Lower lobe of right lung (tissue), 2 donors: ENCODE measurements at regions not wholly inside any gene's neighbourhood (a gene's known extent, or its start where the extent isn't known, plus 50 kb on each side); places are given as distances from the start of the nearest gene placed in this dataset.

Source experiments
- ATAC-seq, 2 donors: fragments of 200-7000 bp; cut with Tn5 transposase; one replicate each; pipeline ENCODE4 v1.9.1; 2020 to 2022; ENCODE audit warnings: mild to moderate bottlenecking in 2 of 2, moderate library complexity in 2 of 2
- DNase-seq: peaks from one replicate; pipeline ENCODE4 v3.0.0-alpha.2; 2020
- H3K27ac ChIP-seq: fragments of 200-600 bp; one replicate; pipeline ENCODE4 v1.8.0; 2022
- H3K27me3 ChIP-seq: fragments of 200-600 bp; one replicate; pipeline ENCODE4 v1.8.0; 2022; ENCODE audit warnings: low read depth
- H3K36me3 ChIP-seq: fragments of 200-600 bp; one replicate; pipeline ENCODE4 v1.8.0; 2022; ENCODE audit warnings: mild to moderate bottlenecking
- H3K4me1 ChIP-seq: fragments of 200-600 bp; one replicate; pipeline ENCODE4 v1.8.0; 2022
- H3K4me3 ChIP-seq: fragments of 200-600 bp; one replicate; pipeline ENCODE4 v1.8.0; 2022; ENCODE audit warnings: mild to moderate bottlenecking
- H3K9me3 ChIP-seq: fragments of 200-600 bp; one replicate; pipeline ENCODE4 v1.8.0; 2022
- intact Hi-C: fragments of 100-400 bp; cut with DNase I; formaldehyde crosslinking; loops from one replicate; pipeline ENCODE4 v1.11.0; 2022
- TF ChIP-seq, protein P1 (sequence below): fragments of 200-600 bp; IDR thresholded peaks from one replicate; pipeline ENCODE4 v1.8.0; 2022; ENCODE audit warnings: antibody characterized with exemption, mild to moderate bottlenecking
- donor health status: DM: no; HTN: yes; CAD: no; lungs with severe emphysema.

DNA sequence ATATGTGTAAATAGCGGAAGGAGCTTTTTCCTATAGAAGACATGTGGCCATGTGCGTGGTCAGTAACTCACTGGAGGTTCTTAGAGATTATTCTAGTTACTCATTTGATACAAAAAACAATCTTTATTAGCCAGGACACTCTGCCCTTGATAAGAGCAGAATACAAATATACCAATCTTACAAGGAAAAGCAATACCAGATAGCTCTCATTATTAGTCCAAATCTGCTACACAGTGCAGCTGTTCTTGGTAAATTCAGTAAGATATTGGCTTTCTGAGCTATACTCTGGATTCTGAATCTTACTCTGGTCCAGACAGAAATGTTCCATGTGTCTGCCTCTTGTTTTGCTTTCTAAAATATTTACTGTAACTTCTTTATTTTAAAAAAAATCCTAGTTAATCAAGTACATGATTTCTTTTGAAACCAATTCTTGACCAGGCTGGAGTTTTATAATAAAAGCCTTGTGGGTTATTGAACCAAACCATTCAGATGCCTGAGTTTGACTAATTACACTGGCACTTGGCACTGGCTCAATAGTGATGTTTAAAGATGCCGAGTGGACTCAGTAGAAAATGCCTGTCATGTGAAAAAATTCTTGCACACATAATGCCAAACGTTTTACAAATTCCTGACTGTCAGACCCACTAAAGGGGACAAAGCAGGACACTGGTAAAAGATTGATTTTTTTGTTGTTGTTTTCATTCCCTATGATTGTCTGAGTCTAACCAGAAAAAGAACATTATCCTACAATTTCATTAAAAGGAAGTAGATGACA, 242.8 kb upstream of the TCF21 start:
- no peak overlapping the region for H3K4me3 ChIP-seq
- TF ChIP-seq, protein P1, sequence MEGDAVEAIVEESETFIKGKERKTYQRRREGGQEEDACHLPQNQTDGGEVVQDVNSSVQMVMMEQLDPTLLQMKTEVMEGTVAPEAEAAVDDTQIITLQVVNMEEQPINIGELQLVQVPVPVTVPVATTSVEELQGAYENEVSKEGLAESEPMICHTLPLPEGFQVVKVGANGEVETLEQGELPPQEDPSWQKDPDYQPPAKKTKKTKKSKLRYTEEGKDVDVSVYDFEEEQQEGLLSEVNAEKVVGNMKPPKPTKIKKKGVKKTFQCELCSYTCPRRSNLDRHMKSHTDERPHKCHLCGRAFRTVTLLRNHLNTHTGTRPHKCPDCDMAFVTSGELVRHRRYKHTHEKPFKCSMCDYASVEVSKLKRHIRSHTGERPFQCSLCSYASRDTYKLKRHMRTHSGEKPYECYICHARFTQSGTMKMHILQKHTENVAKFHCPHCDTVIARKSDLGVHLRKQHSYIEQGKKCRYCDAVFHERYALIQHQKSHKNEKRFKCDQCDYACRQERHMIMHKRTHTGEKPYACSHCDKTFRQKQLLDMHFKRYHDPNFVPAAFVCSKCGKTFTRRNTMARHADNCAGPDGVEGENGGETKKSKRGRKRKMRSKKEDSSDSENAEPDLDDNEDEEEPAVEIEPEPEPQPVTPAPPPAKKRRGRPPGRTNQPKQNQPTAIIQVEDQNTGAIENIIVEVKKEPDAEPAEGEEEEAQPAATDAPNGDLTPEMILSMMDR, result no peak
- no peaks in the 10 kb centered on the region for H3K27me3 ChIP-seq
- H3K9me3 ChIP-seq, result no peaks in the 10 kb centered on the region
- ATAC-seq, result no peak
- no peak overlapping the region for H3K27ac ChIP-seq
- DNase-seq, result no peak
- intact Hi-C loops, result no loop called here
- no peaks in the 10 kb centered on the region for H3K4me1 ChIP-seq
- H3K36me3 ChIP-seq, result no peaks in the 10 kb centered on the region

DNA sequence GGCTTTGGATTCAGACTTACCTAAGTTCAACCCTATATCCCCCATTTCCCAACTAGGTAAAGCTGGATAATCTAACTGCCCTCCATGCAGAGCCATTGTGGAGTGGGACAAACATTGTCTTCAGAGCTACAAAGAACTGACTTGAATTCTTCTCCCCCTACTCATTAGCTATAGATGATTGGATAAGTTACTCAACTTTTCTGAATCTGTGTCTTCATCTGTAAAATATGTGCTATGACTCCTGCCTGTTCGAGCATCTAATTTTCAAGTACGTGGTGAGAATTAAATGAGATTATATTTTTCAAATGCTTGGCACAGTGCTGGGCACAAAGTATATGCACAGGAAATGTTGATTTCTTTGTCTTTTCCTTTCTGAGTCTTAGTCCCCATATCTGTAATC, 240.3 kb upstream of the TCF21 start:
- no peaks in the 10 kb centered on the region for H3K9me3 ChIP-seq
- intact Hi-C loops, result no loop called here
- TF ChIP-seq, protein P1, result no peak
- no peak overlapping the region for H3K27ac ChIP-seq
- no peaks in the 10 kb centered on the region for H3K27me3 ChIP-seq
- H3K36me3 ChIP-seq, result no peaks in the 10 kb centered on the region
- ATAC-seq, result no peak
- no peak overlapping the region for H3K4me3 ChIP-seq
- no peaks in the 10 kb centered on the region for H3K4me1 ChIP-seq
- no peak for DNase-seq

DNA sequence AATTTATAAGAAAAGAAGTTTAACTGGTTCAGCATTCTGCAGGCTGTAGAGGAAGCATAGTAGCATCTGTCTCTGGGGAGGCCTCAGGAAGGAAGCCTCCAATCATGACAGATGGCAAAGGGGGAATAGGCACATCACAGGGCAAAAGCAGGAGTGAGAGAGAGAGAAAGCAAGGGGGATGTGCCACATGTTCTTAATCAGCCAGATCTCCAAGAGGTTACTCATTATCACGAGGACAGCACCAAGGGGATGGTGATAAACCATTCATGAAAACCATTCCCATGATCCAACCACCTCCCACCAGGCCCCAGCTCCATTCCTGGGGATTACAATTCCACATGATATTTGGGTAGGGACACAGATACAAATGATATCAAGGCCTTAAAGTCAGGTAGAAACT, 217.5 kb upstream of the TCF21 start:
- intact Hi-C loops, result no loop called here

DNA sequence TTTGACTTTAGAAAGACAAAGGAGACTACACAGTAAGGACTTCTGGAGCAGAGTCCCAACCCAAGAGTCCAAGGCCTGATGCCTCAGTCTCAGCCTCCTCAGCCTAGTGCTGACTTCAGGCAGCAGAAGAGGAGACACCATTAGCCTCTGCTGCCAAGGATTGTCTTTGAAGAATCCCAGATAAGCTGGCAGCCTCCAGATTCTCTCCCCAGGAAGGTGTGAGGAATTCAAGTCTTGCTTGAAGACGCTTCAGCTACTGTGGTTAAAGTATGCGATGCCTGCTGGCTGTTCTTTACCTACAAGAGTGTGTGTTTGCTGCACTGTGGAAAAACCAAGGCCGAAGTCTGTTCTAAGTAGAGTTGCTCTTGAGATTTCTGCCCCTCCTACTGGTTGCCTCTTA, 215.9 kb upstream of the TCF21 start:
- intact Hi-C loops, result no loop called here
- no peak overlapping the region for H3K27ac ChIP-seq
- H3K9me3 ChIP-seq, result no peaks in the 10 kb centered on the region
- no peaks in the 10 kb centered on the region for H3K27me3 ChIP-seq
- ATAC-seq (no peak), DNase-seq (no peak)
- H3K4me3 ChIP-seq, result no peak overlapping the region
- no peaks in the 10 kb centered on the region for H3K4me1 ChIP-seq
- TF ChIP-seq, protein P1, result no peak
- H3K36me3 ChIP-seq, result no peaks in the 10 kb centered on the region

More for the DNA sequence above, 217.5 kb upstream of the TCF21 start:
- ATAC-seq (no peak), DNase-seq (no peak)
- Histone ChIP-seq H3K9me3 (no peaks in the 10 kb centered on the region), H3K36me3 (no peaks in the 10 kb centered on the region), H3K27me3 (no peaks in the 10 kb centered on the region), H3K4me1 (no peaks in the 10 kb centered on the region), H3K27ac (no peak overlapping the region), H3K4me3 (no peak overlapping the region)
- TF ChIP-seq, protein P1, result no peak

DNA sequence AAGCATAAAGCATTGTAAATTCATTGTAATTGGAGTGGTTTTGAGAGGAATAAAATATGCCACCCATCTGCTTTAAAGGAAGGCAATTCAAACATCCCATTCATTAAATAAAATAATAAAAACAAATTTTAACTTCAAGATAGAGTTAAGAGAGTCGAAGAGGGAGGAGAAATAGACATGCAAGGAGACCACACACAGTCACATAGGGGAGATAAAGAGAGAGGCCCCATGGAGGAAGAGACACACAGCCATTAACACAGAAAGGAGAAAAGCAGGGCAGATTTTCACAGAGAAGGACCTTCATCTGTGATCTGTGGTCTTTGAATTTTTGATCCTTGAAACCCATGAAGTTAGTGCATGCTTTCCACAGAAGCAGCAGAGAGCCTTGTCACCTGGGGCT, 214.3 kb upstream of the TCF21 start:
- ATAC-seq, result no peak
- no peak overlapping the region for H3K4me3 ChIP-seq
- no peak for DNase-seq
- no peaks in the 10 kb centered on the region for H3K9me3 ChIP-seq
- H3K27me3 ChIP-seq, result no peaks in the 10 kb centered on the region
- intact Hi-C loops, result no loop called here
- no peak overlapping the region for H3K27ac ChIP-seq
- H3K36me3 ChIP-seq, result no peaks in the 10 kb centered on the region
- TF ChIP-seq, protein P1, result no peak
- no peaks in the 10 kb centered on the region for H3K4me1 ChIP-seq
